ENCODE measurements at regions not wholly inside any gene's neighbourhood (a gene's known extent, or its start where the extent isn't known, plus 50 kb on each side); places are given as distances from the start of the nearest gene placed in this dataset.

- no peak for TF ChIP-seq CTCF (IDR thresholded peaks at IDR 0.05)
- TF ChIP-seq POLR2A (IDR thresholded peaks at IDR 0.05) = no peak
These were observed 161.9 kb downstream of the RPIA start for GRCh38 chr2:88853403-88853790.
